ENCODE measurements at regions not wholly inside any gene's neighbourhood (a gene's known extent, or its start where the extent isn't known, plus 50 kb on each side); places are given as distances from the start of the nearest gene placed in this dataset.

- H3K9ac ChIP-seq (ENCODE audit: low read depth in 1 of 2, low read length in 2 of 2) = no peak overlapping the region
- no peak overlapping the region for H3K4me3 ChIP-seq (ENCODE audit: low read depth in 1 of 3, low read length in 3 of 3)
- H3K36me3 ChIP-seq (ENCODE audit: control insufficient read depth in 4 of 4, insufficient read depth in 3 of 4, low read depth in 1 of 4, low read length in 3 of 4) = no peaks in the 10 kb centered on the region
- H3K4me1 ChIP-seq (ENCODE audit: control insufficient read depth in 4 of 4, insufficient read depth in 4 of 4, low read length in 3 of 4) = no peaks in the 10 kb centered on the region
- TF ChIP-seq HNF4A (conservative IDR thresholded peaks at IDR 0.05) (no peak), EGR1 (IDR thresholded peaks at IDR 0.05; ENCODE audit: low read depth in 2 of 2) (no peak), SP1 (IDR thresholded peaks at IDR 0.05) (no peak), FOXA1 (IDR thresholded peaks at IDR 0.05) (no peak), MAX (IDR thresholded peaks at IDR 0.05) (no peak)
- no peaks in the 10 kb centered on the region for H3K9me3 ChIP-seq (ENCODE audit: control insufficient read depth in 4 of 4, low read length in 3 of 4)
- H3K27ac ChIP-seq (ENCODE audit: low read depth in 1 of 2, low read length in 2 of 2) = no peak overlapping the region
- no peaks in the 10 kb centered on the region for H3K27me3 ChIP-seq (ENCODE audit: control insufficient read depth in 4 of 4, insufficient read depth in 4 of 4, low read length in 3 of 4)
- no peak for DNase-seq (ENCODE audit: low spot score)
Observed at GRCh38 chr4:157722146-157722545, 450.7 kb downstream of the GASK1B start.

- Histone ChIP-seq H3K36me3 (ENCODE audit: control insufficient read depth in 4 of 4, insufficient read depth in 3 of 4, low read depth in 1 of 4, low read length in 3 of 4) (no peaks in the 10 kb centered on the region), H3K27me3 (ENCODE audit: control insufficient read depth in 4 of 4, insufficient read depth in 4 of 4, low read length in 3 of 4) (no peaks in the 10 kb centered on the region), H3K4me3 (ENCODE audit: low read depth in 1 of 3, low read length in 3 of 3) (no peak overlapping the region), H3K4me1 (ENCODE audit: control insufficient read depth in 4 of 4, insufficient read depth in 4 of 4, low read length in 3 of 4) (no peaks in the 10 kb centered on the region), H3K27ac (ENCODE audit: low read depth in 1 of 2, low read length in 2 of 2) (no peak overlapping the region), H3K9ac (ENCODE audit: low read depth in 1 of 2, low read length in 2 of 2) (no peak overlapping the region), H3K9me3 (ENCODE audit: control insufficient read depth in 4 of 4, low read length in 3 of 4) (no peaks in the 10 kb centered on the region)
- DNase-seq (ENCODE audit: low spot score) = no peak
- 70% methylated on average over 4 of the region's 4 CpGs for WGBS
- TF ChIP-seq EGR1 (IDR thresholded peaks at IDR 0.05; ENCODE audit: low read depth in 2 of 2) (no peak), FOXA1 (IDR thresholded peaks at IDR 0.05) (no peak), ATF3 (IDR thresholded peaks at IDR 0.05) (no peak), RXRA (IDR thresholded peaks at IDR 0.05) (no peak), TAF1 (conservative IDR thresholded peaks at IDR 0.05) (no peak), NR2F2 (IDR thresholded peaks at IDR 0.05) (no peak), HNF4G (IDR thresholded peaks at IDR 0.05) (no peak), YY1 (IDR thresholded peaks at IDR 0.05) (no peak), CTCF (IDR thresholded peaks at IDR 0.05; ENCODE audit: low read depth, low read length, missing input control) (no peak), HNF4A (conservative IDR thresholded peaks at IDR 0.05) (no peak)
Observed at GRCh38 chr4:157713342-157713741, 459.5 kb downstream of the GASK1B start.

- no peaks in the 10 kb centered on the region for H3K27me3 ChIP-seq (ENCODE audit: control insufficient read depth in 4 of 4, insufficient read depth in 4 of 4, low read length in 3 of 4)
- no peak overlapping the region for H3K27ac ChIP-seq (ENCODE audit: low read depth in 1 of 2, low read length in 2 of 2)
- no peak overlapping the region for H3K4me3 ChIP-seq (ENCODE audit: low read depth in 1 of 3, low read length in 3 of 3)
- H3K9me3 ChIP-seq (ENCODE audit: control insufficient read depth in 4 of 4, low read length in 3 of 4) = no peaks in the 10 kb centered on the region
- H3K36me3 ChIP-seq (ENCODE audit: control insufficient read depth in 4 of 4, insufficient read depth in 3 of 4, low read depth in 1 of 4, low read length in 3 of 4) = no peaks in the 10 kb centered on the region
- H3K9ac ChIP-seq (ENCODE audit: low read depth in 1 of 2, low read length in 2 of 2) = no peak overlapping the region
- no peak for DNase-seq (ENCODE audit: low spot score)
- H3K4me1 ChIP-seq (ENCODE audit: control insufficient read depth in 4 of 4, insufficient read depth in 4 of 4, low read length in 3 of 4) = no peaks in the 10 kb centered on the region
- 79% methylated on average over 2 of the region's 2 CpGs for WGBS
- TF ChIP-seq RAD21 (IDR thresholded peaks at IDR 0.05) (no peak), TAF1 (conservative IDR thresholded peaks at IDR 0.05) (no peak), HNF4A (conservative IDR thresholded peaks at IDR 0.05) (no peak), FOXA1 (IDR thresholded peaks at IDR 0.05) (no peak), SP1 (IDR thresholded peaks at IDR 0.05) (no peak), ATF3 (IDR thresholded peaks at IDR 0.05) (no peak), GABPA (IDR thresholded peaks at IDR 0.05 in 1 of 2, conservative IDR thresholded peaks at IDR 0.05 in 1 of 2) (no peak), MAX (IDR thresholded peaks at IDR 0.05) (no peak), RXRA (IDR thresholded peaks at IDR 0.05) (no peak), YY1 (IDR thresholded peaks at IDR 0.05) (no peak), CTCF (IDR thresholded peaks at IDR 0.05; ENCODE audit: low read depth, low read length, missing input control) (no peak), ZBTB33 (IDR thresholded peaks at IDR 0.05) (no peak), EGR1 (IDR thresholded peaks at IDR 0.05; ENCODE audit: low read depth in 2 of 2) (no peak), JUND (IDR thresholded peaks at IDR 0.05) (no peak)
Observed at GRCh38 chr4:157706155-157706554, 466.7 kb downstream of the GASK1B start.
